DOHH2 (cell line): ENCODE measurements at regions not wholly inside any gene's neighbourhood (a gene's known extent, or its start where the extent isn't known, plus 50 kb on each side); places are given as distances from the start of the nearest gene placed in this dataset.

Source experiments
- EZH2phosphoT487 ChIP-seq: fragments of 200-600 bp; sonication (generic); IDR thresholded peaks from 2 replicates; pipeline ENCODE4 v1.6.1; 2017; ENCODE audit warnings: borderline replicate concordance, mild to moderate bottlenecking, antibody characterized with exemption, low read length, moderate library complexity, mixed read lengths
- TF ChIP-seq, protein P1 (sequence below): fragments of 200-600 bp; sonication (generic); IDR thresholded peaks from one replicate; pipeline ENCODE4 v1.5.1; 2014; ENCODE audit warnings: antibody characterized with exemption, mild to moderate bottlenecking, low read depth, low read length; ENCODE audit not compliant: poor library complexity, severe bottlenecking

DNA sequence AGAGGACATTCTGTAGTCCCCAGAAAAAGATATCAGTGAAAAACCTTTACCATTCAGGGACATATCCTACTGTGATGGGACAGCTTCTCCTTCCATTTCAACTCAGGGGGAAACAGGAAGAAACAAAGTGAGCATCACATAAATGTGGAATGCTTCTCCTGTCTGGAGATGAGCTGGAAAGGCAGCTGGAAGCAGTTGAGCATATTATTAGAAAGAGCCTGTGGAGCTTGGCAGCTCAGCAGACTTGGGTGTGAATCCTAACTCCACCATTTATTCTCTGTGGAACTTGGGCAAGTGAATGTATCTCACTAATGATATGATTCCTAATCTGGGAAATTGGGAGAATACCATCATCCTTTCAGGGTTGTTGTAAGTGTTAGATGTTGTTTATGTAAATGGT lies 232.1 kb upstream of the F9 start:
- TF ChIP-seq, protein P1, sequence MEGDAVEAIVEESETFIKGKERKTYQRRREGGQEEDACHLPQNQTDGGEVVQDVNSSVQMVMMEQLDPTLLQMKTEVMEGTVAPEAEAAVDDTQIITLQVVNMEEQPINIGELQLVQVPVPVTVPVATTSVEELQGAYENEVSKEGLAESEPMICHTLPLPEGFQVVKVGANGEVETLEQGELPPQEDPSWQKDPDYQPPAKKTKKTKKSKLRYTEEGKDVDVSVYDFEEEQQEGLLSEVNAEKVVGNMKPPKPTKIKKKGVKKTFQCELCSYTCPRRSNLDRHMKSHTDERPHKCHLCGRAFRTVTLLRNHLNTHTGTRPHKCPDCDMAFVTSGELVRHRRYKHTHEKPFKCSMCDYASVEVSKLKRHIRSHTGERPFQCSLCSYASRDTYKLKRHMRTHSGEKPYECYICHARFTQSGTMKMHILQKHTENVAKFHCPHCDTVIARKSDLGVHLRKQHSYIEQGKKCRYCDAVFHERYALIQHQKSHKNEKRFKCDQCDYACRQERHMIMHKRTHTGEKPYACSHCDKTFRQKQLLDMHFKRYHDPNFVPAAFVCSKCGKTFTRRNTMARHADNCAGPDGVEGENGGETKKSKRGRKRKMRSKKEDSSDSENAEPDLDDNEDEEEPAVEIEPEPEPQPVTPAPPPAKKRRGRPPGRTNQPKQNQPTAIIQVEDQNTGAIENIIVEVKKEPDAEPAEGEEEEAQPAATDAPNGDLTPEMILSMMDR: no peak
- no peak for TF ChIP-seq EZH2phosphoT487
